OCI-LY7 (cell line): ENCODE measurements at regions not wholly inside any gene's neighbourhood (a gene's known extent, or its start where the extent isn't known, plus 50 kb on each side); places are given as distances from the start of the nearest gene placed in this dataset.

Experiments used
- BruUV-seq: library from RNA; stranded (reverse); fragments of 400-500 nt; replicated peaks from 2 replicates; lab custom pipeline; 2021; lab: Mats Ljungman, UMichigan
- CTCF ChIA-PET: fragments of 300-600 bp; sonication (Branson Sonifier 250); formaldehyde crosslinking; loops from one replicate; lab custom pipeline; 2022; ENCODE audit warnings: antibody characterized with exemption; ENCODE audit not compliant: unreplicated experiment; lab: Charles Lee
- POLR2A ChIA-PET: fragments of 300-600 bp; sonication (Branson Sonifier 250); formaldehyde crosslinking; loops from one replicate; lab custom pipeline; 2022; ENCODE audit warnings: antibody characterized with exemption; lab: Charles Lee
- DNase-seq: peaks from one replicate; pipeline ENCODE4 v3.0.0-alpha.2; 2015; ENCODE audit warnings: low spot score
- H2AFZ ChIP-seq: fragments of 200-600 bp; sonication (generic), shearing (Covaris generic); 2 replicates; pipeline ENCODE4 v1.6.1; 2014; ENCODE audit warnings: mild to moderate bottlenecking, antibody characterized with exemption, low read length, moderate library complexity
- H3K27ac ChIP-seq: fragments of 200-600 bp; sonication (generic); 2 replicates; pipeline ENCODE4 v1.5.1; 2014; ENCODE audit warnings: mixed run types, low read depth, mild to moderate bottlenecking, moderate library complexity, low read length, inconsistent platforms; ENCODE audit not compliant: poor library complexity, severe bottlenecking
- H3K36me3 ChIP-seq: fragments of 200-600 bp; sonication (generic); 2 replicates; pipeline ENCODE4 v1.6.1; 2014; ENCODE audit warnings: mild to moderate bottlenecking, antibody characterized with exemption, low read length, moderate library complexity, mixed read lengths; ENCODE audit not compliant: insufficient read depth
- H3K4me1 ChIP-seq: fragments of 200-600 bp; sonication (generic); 2 replicates; pipeline ENCODE4 v1.5.1; 2014; ENCODE audit warnings: mild to moderate bottlenecking, low read length; ENCODE audit not compliant: insufficient read depth, poor library complexity, severe bottlenecking
- H3K4me2 ChIP-seq: fragments of 200-600 bp; sonication (generic); 2 replicates; pipeline ENCODE4 v1.6.1; 2014; ENCODE audit warnings: mild to moderate bottlenecking, low read length
- H3K4me3 ChIP-seq: fragments of 200-600 bp; sonication (generic); 2 replicates; pipeline ENCODE4 v1.5.1; 2014; ENCODE audit warnings: mild to moderate bottlenecking, low read depth, low read length; ENCODE audit not compliant: poor library complexity, severe bottlenecking
- H3K79me2 ChIP-seq: fragments of 200-600 bp; sonication (generic); 2 replicates; pipeline ENCODE4 v1.6.1; 2016; ENCODE audit warnings: low read depth, mild to moderate bottlenecking, low read length, moderate library complexity, mixed read lengths; ENCODE audit not compliant: insufficient read depth
- H3K9me2 ChIP-seq: fragments of 200-600 bp; sonication (generic); 2 replicates; pipeline ENCODE4 v1.6.1; 2016; ENCODE audit warnings: mild to moderate bottlenecking, low read length, mixed read lengths; ENCODE audit not compliant: insufficient read depth
- H3K9me3 ChIP-seq: fragments of 200-600 bp; sonication (generic); 2 replicates; pipeline ENCODE4 v1.6.1; 2014; ENCODE audit warnings: mild to moderate bottlenecking, mixed run types, low read length, mixed read lengths
- H4K20me1 ChIP-seq: fragments of 200-600 bp; sonication (generic); 2 replicates; pipeline ENCODE4 v1.6.1; 2014; ENCODE audit warnings: mild to moderate bottlenecking, antibody characterized with exemption, low read length, moderate library complexity, mixed read lengths; ENCODE audit not compliant: insufficient read depth
- EZH2phosphoT487 ChIP-seq: fragments of 200-600 bp; sonication (generic); IDR thresholded peaks from 2 replicates; pipeline ENCODE4 v1.6.1; 2018; ENCODE audit warnings: low read depth, borderline replicate concordance, mild to moderate bottlenecking, mixed run types, antibody characterized with exemption, low read length, moderate library complexity, mixed read lengths
- intact Hi-C: fragments of 100-400 bp; cut with micrococcal nuclease; formaldehyde crosslinking; loops from one replicate; pipeline ENCODE4 v1.10.0; 2022; ENCODE audit not compliant: unreplicated experiment
- TF ChIP-seq, protein P1 (sequence below): fragments of 200-600 bp; sonication (generic); conservative IDR thresholded peaks from 2 replicates; pipeline ENCODE4 v1.5.1; 2014; ENCODE audit warnings: mild to moderate bottlenecking, antibody characterized with exemption, low read length, moderate library complexity, mixed read lengths

- BruUV-seq, result no TSS peak
- Histone ChIP-seq H3K36me3 (no peaks in the 10 kb centered on the region), H3K27ac (no peak overlapping the region), H3K9me3 (no peaks in the 10 kb centered on the region), H3K9me2 (no peaks in the 10 kb centered on the region), H3K79me2 (no peaks in the 10 kb centered on the region), H3K4me3 (no peak overlapping the region), H3K4me2 (no peak overlapping the region), H4K20me1 (no peaks in the 10 kb centered on the region), H3K4me1 (peaks cover 9% of the 10 kb centered on the region), H2AFZ (no peak overlapping the region)
- ChIA-PET POLR2A (no interaction called here), CTCF (no interaction called here)
- TF ChIP-seq EZH2phosphoT487, result no peak
- TF ChIP-seq, protein P1, sequence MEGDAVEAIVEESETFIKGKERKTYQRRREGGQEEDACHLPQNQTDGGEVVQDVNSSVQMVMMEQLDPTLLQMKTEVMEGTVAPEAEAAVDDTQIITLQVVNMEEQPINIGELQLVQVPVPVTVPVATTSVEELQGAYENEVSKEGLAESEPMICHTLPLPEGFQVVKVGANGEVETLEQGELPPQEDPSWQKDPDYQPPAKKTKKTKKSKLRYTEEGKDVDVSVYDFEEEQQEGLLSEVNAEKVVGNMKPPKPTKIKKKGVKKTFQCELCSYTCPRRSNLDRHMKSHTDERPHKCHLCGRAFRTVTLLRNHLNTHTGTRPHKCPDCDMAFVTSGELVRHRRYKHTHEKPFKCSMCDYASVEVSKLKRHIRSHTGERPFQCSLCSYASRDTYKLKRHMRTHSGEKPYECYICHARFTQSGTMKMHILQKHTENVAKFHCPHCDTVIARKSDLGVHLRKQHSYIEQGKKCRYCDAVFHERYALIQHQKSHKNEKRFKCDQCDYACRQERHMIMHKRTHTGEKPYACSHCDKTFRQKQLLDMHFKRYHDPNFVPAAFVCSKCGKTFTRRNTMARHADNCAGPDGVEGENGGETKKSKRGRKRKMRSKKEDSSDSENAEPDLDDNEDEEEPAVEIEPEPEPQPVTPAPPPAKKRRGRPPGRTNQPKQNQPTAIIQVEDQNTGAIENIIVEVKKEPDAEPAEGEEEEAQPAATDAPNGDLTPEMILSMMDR, result no peak
- DNase-seq, result no peak
- intact Hi-C loops, result no loop called here
These were observed 197.6 kb downstream of the ENGASE start for GRCh38 chr17:79272220-79272619.

DNA sequence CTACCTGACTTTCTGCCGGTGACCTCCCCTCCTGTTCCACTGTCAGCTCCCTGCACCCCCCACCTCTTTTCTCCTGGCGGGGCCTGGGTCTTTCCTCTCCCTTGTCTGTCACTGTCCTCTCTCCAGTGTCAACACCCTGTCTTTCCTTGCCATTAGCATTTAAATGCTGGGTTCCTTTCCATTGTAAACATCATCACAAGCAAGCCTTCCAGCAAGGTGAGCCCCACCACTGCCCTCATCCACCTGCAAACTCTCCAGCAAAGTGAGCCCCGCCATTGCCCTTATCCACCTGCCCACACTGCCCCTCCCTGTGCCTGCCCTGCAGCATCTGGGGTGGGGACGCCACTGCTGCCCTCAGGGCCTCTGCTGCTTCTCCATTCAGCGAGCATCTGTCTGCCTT lies 195.0 kb downstream of the ENGASE start:
- Histone ChIP-seq H4K20me1 (no peaks in the 10 kb centered on the region), H3K36me3 (no peaks in the 10 kb centered on the region), H3K27ac (no peak overlapping the region), H3K4me2 (no peak overlapping the region), H3K9me2 (no peaks in the 10 kb centered on the region), H3K9me3 (no peaks in the 10 kb centered on the region), H3K79me2 (no peaks in the 10 kb centered on the region), H3K4me3 (no peak overlapping the region), H3K4me1 (peaks cover under 1% of the 10 kb centered on the region), H2AFZ (no peak overlapping the region)
- no TSS peak for BruUV-seq
- POLR2A ChIA-PET, result no interaction called here
- TF ChIP-seq, protein P1, result no peak
- TF ChIP-seq EZH2phosphoT487, result no peak
- intact Hi-C loops, result no loop called here
- DNase-seq, result no peak
- CTCF ChIA-PET, result no interaction called here

DNA sequence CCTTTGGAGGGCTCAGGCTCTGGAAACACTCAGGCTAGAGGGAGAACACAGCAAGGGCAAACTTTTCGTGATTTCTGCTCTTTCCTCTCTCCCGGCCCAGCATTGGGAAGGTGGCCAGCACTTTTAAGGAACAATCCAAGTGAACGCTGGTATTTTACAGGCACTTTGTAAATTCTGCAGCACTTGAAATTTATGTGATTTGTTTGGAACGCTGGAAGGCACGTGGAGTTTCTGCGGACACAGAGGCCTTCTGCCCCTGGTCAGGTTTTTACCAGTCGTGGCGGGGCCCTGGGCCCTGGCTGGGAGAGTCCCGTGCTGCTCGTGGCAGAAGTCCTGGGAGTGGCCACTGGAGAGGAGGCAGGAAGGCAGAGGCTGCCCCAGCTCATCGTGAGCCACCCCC lies 188.6 kb downstream of the ENGASE start:
- H4K20me1 ChIP-seq, result no peaks in the 10 kb centered on the region; the same call in 1 of the 2 replicates
- no peak overlapping the region for H2AFZ ChIP-seq
- H3K4me3 ChIP-seq, result no peak overlapping the region
- H3K4me1 ChIP-seq, result no peaks in the 10 kb centered on the region
- ChIA-PET CTCF (no interaction called here), POLR2A (no interaction called here)
- H3K36me3 ChIP-seq, result no peaks in the 10 kb centered on the region
- TF ChIP-seq EZH2phosphoT487, result no peak
- TF ChIP-seq, protein P1, result no peak
- H3K9me3 ChIP-seq, result no peaks in the 10 kb centered on the region
- BruUV-seq, result no TSS peak
- intact Hi-C loops, result no loop called here
- H3K27ac ChIP-seq, result no peak overlapping the region
- no peak overlapping the region for H3K4me2 ChIP-seq
- no peaks in the 10 kb centered on the region for H3K79me2 ChIP-seq
- DNase-seq, result no peak
- H3K9me2 ChIP-seq, result no peaks in the 10 kb centered on the region
